Transverse colon (tissue), 4 donors: ENCODE measurements at regions not wholly inside any gene's neighbourhood (a gene's known extent, or its start where the extent isn't known, plus 50 kb on each side); places are given as distances from the start of the nearest gene placed in this dataset.

Experiments used
- DNase-seq: peaks from one replicate; pipeline ENCODE4 v3.0.0-alpha.2; 2019
- H3K27ac ChIP-seq, 4 donors: fragments of 200-600 bp; sonication (generic); 2 replicates each; pipeline ENCODE4 v1.5.1; 2016 to 2018; ENCODE audit warnings: inconsistent platforms in 4 of 4
- H3K27me3 ChIP-seq: fragments of 200-600 bp; sonication (generic); 2 replicates; pipeline ENCODE4 v1.5.1; 2017; ENCODE audit warnings: inconsistent platforms
- H3K36me3 ChIP-seq, 4 donors: fragments of 200-600 bp; sonication (generic); 2 replicates each; pipeline ENCODE4 v1.5.1; 2017 to 2019; ENCODE audit warnings: inconsistent platforms in 4 of 4
- H3K4me1 ChIP-seq, 4 donors: fragments of 200-600 bp; sonication (generic); 2 replicates each; pipeline ENCODE4 v1.5.1; 2017 to 2020; ENCODE audit warnings: inconsistent platforms in 4 of 4
- H3K4me3 ChIP-seq, 4 donors: fragments of 200-600 bp; sonication (generic); 1 replicate in 1 of 4; 2 replicates in 3 of 4; pipeline versions ENCODE4 v1.5.1 to v1.6.1; 2017 to 2019; ENCODE audit warnings: inconsistent platforms in 4 of 4
- H3K9me3 ChIP-seq, 2 donors: fragments of 200-600 bp; sonication (generic); 2 replicates each; pipeline ENCODE4 v1.5.1; 2017 to 2019; ENCODE audit warnings: inconsistent platforms in 2 of 2
- EP300 ChIP-seq: sonication (generic); formaldehyde crosslinking; IDR thresholded peaks from one replicate; pipeline ENCODE4 v1.6.1; 2017; ENCODE audit warnings: antibody characterized with exemption, low read depth
- POLR2A ChIP-seq: fragments of 450-650 bp; IDR thresholded peaks from one replicate; pipeline ENCODE4 v1.6.1; 2016; ENCODE audit warnings: antibody characterized with exemption, mild to moderate bottlenecking, moderate library complexity
- POLR2AphosphoS5 ChIP-seq, 3 donors: sonication (generic); formaldehyde crosslinking; IDR thresholded peaks; one replicate each; pipeline ENCODE4 v1.6.1; 2016; ENCODE audit warnings: antibody characterized with exemption in 3 of 3
- WGBS, 2 donors: methylation state at CpG; one replicate each; pipeline ENCODE4 v1.1.5; 2018; ENCODE audit warnings: low coverage in 1 of 2; 5-methylcytosine and 5-hydroxymethylcytosine counted together
- in situ Hi-C, 4 donors: fragments of 200-750 bp; cut with MboI; loops; one replicate each; pipeline versions ENCODE4 v1.15.0 to v1.15.1; 2017; ENCODE audit warnings: low sequenced_read_pairs in 3 of 4, low pct_ligation_motif_present in 1 of 4, low pct_unique_long_range_greater_than_20kb in 1 of 4
- intact Hi-C: fragments of 100-400 bp; cut with DNase I; formaldehyde crosslinking; loops from one replicate; pipeline ENCODE4 v1.15.1; 2023; ENCODE audit warnings: low total_unique reads
- TF ChIP-seq, protein P1 (sequence below), 5 experiments: fragments of 200-600 bp in 3 of 5; fragments of 450-650 bp in 2 of 5; sonication (generic) in 3 of 5; IDR thresholded peaks; 1 replicate in 2 of 5; 2 replicates in 3 of 5; pipeline ENCODE4 v1.5.1; 2016 to 2017; ENCODE audit warnings: antibody characterized with exemption in 5 of 5, inconsistent platforms in 3 of 5, mild to moderate bottlenecking in 2 of 5, moderate library complexity in 1 of 5

DNA sequence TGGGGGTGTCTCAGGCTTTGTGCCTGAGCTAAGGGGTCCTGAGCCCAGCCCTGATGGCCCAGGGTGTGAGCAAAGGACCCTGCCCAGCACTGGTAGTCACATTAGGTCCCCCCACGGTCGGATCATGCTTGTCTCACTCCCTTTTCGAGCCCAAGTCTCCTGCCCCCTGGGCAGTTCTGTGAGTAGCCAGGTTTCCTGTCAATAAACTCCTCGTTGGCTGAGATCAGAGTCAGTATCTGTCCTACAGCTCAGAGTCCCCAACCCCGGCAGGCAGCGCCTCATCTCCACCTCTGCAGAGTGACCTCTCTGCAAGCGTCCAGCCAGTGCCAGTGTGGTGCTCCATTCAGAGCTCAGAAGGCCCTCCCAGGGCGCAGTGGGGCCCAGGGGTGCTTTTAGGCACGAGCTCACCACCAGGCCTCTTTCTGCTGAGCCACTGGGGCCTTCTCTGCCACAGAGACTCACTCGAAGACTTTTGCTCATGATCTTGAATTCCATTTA lies 93.7 kb upstream of the PMEPA1 start:
- intact Hi-C loops (no loop called here), in situ Hi-C loops (no loop called here)
- DNase-seq: no peak
- Histone ChIP-seq H3K27me3 (no peaks in the 10 kb centered on the region), H3K27ac (no peak overlapping the region), H3K9me3 (no peaks in the 10 kb centered on the region), H3K36me3 (no peaks in the 10 kb centered on the region), H3K4me1 (no peaks in the 10 kb centered on the region), H3K4me3 (no peak overlapping the region)
- 83% methylated on average over 8 of the region's 10 CpGs; no CpG with 5 or more reads in 1 of the 2 donors for WGBS, 2 donors
- TF ChIP-seq POLR2A (no peak), POLR2AphosphoS5 (IDR thresholded peaks at IDR 0.05) (no peak)

DNA sequence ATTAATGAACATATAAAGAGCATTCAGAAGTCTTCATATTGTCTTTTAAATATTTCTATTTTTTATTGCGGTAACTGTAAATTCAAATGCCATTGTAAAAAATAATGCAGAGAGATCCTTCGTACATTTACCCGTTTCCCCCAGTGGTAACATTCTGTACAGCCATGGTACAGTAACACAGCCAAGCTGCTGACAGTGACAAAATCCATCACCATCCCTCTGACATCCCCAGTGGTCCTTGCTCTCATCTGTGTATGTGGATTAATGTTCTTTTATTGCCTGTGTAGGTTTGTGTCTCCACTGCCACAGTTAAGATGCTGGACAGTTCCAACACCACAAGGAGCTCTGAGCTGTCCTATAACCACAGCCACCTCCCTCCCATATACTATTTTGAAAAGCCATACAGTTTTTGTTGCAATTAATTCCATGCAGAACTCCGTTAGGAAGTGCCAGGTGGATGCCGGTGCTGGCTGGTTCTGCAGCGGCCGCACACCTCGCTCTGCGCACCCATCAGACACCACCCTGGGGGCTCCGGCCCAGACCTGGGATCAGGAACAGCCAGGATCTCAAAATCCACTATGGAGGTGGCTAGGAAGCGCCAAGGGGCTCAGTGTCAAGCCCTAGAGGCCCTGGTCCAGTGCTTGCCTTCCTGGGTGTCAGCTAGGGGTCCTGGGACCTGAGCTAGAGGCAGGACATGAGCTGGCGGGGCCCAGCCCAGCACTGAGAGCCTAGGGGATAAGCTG lies 93.1 kb upstream of the PMEPA1 start:
- no peaks in the 10 kb centered on the region for H3K9me3 ChIP-seq
- WGBS, 2 donors: 85 to 93% methylated on average over 3 to 12 of the region's 12 CpGs
- intact Hi-C loops (no loop called here), in situ Hi-C loops (no loop called here)
- H3K27ac ChIP-seq: no peak overlapping the region
- H3K27me3 ChIP-seq: no peaks in the 10 kb centered on the region
- no peaks in the 10 kb centered on the region for H3K4me1 ChIP-seq
- no peaks in the 10 kb centered on the region for H3K36me3 ChIP-seq
- TF ChIP-seq, protein P1, sequence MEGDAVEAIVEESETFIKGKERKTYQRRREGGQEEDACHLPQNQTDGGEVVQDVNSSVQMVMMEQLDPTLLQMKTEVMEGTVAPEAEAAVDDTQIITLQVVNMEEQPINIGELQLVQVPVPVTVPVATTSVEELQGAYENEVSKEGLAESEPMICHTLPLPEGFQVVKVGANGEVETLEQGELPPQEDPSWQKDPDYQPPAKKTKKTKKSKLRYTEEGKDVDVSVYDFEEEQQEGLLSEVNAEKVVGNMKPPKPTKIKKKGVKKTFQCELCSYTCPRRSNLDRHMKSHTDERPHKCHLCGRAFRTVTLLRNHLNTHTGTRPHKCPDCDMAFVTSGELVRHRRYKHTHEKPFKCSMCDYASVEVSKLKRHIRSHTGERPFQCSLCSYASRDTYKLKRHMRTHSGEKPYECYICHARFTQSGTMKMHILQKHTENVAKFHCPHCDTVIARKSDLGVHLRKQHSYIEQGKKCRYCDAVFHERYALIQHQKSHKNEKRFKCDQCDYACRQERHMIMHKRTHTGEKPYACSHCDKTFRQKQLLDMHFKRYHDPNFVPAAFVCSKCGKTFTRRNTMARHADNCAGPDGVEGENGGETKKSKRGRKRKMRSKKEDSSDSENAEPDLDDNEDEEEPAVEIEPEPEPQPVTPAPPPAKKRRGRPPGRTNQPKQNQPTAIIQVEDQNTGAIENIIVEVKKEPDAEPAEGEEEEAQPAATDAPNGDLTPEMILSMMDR (IDR thresholded peaks at IDR 0.05): no peak
- TF ChIP-seq EP300: no peak
- no peak for TF ChIP-seq POLR2AphosphoS5 (IDR thresholded peaks at IDR 0.05)
- TF ChIP-seq POLR2A: no peak
- no peak for DNase-seq
- no peak overlapping the region for H3K4me3 ChIP-seq

DNA sequence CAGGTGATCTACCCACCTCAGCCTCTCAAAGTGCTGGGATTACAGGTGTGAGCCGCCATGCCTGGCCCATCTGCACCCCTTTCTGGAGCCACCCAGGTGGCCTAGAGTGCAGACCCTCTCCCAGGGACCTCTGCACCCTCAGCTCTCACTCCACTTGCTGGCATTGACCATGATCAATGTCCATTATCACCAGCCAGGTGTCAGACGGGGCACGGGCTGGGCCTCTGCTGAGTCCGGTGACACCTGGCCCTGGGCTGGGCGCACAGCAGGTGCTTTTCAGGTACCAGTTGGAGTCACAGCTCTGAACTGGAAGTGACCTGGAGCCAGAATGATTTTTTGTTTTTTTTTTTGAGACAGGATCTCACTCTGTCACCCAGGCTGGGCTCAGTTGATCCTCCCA lies 91.8 kb upstream of the PMEPA1 start:
- no peak overlapping the region for H3K4me3 ChIP-seq
- TF ChIP-seq POLR2AphosphoS5 (IDR thresholded peaks at IDR 0.05) (no peak), POLR2A (no peak), EP300 (no peak)
- TF ChIP-seq, protein P1 (IDR thresholded peaks at IDR 0.05): no peak
- no peaks in the 10 kb centered on the region for H3K27me3 ChIP-seq
- DNase-seq: no peak
- H3K27ac ChIP-seq: no peak overlapping the region
- H3K36me3 ChIP-seq: no peaks in the 10 kb centered on the region
- H3K4me1 ChIP-seq: no peaks in the 10 kb centered on the region
- 75% methylated on average over 5 of the region's 5 CpGs; no CpG with 5 or more reads in 1 of the 2 donors for WGBS, 2 donors
- H3K9me3 ChIP-seq: no peaks in the 10 kb centered on the region
- intact Hi-C loops (no loop called here), in situ Hi-C loops (no loop called here)

DNA sequence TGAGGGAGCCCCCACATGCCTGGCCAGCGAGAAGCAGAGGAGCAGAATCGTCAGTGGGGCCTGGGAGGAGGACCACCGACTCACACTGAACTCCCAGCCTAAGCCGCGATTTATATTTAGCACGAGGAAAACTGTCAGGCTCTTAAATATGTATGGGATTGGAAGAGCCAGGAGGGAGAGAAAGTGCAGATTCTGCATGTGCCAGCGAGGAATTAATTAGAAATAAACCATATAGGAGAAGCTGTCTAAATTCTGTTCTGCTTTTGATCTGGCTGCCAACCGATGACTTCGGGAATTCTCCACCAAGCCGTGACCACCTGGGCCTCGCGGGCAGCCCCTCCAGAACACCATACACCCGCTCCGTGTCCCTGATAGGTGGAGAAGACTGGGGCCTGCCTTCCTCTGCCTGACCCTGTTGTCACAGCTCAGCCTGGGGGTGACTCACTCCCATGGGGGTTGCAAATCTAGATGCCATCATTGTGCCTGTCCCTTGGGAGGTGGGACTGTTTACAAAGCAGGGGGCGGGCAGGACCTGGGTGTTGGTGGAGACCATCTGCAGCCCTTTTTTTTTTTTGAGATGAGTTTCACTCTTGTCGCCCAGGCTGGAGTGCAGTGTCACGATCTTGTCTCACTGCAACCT lies 91.1 kb upstream of the PMEPA1 start:
- H3K27ac ChIP-seq: no peak overlapping the region
- TF ChIP-seq POLR2A (no peak), POLR2AphosphoS5 (IDR thresholded peaks at IDR 0.05) (no peak), EP300 (no peak)
- TF ChIP-seq, protein P1 (IDR thresholded peaks at IDR 0.05): no peak
- no peaks in the 10 kb centered on the region for H3K9me3 ChIP-seq
- H3K27me3 ChIP-seq: no peaks in the 10 kb centered on the region
- 74% methylated on average over 17 of the region's 17 CpGs; no CpG with 5 or more reads in 1 of the 2 donors for WGBS, 2 donors
- in situ Hi-C loops: no loop called here
- H3K4me3 ChIP-seq: no peak overlapping the region
- H3K4me1 ChIP-seq: no peaks in the 10 kb centered on the region
- intact Hi-C loops: no loop called here
- no peaks in the 10 kb centered on the region for H3K36me3 ChIP-seq
- DNase-seq: no peak
